GM12878 (cell line): ENCODE measurements at regions not wholly inside any gene's neighbourhood (a gene's known extent, or its start where the extent isn't known, plus 50 kb on each side); places are given as distances from the start of the nearest gene placed in this dataset.

Experiments used
- ATF3 ChIP-seq: IDR thresholded peaks from 2 replicates; pipeline ENCODE4 v1.6.1; 2011; ENCODE audit warnings: low read depth, mild to moderate bottlenecking, low read length, moderate library complexity, borderline replicate concordance; ENCODE audit errors: extremely low read depth
- CUX1 ChIP-seq: IDR thresholded peaks from 2 replicates; pipeline ENCODE4 v1.6.1; 2012; ENCODE audit warnings: improper control_type of control experiment, low read depth, low read length; ENCODE audit not compliant: insufficient replicate concordance
- JUNB ChIP-seq: IDR thresholded peaks from 2 replicates; pipeline ENCODE4 v1.6.1; 2016; ENCODE audit warnings: antibody characterized with exemption, mild to moderate bottlenecking
- ZBTB11 ChIP-seq: fragments of 450-650 bp; formaldehyde crosslinking; IDR thresholded peaks from 2 replicates; pipeline ENCODE4 v1.5.0; 2022; ENCODE audit warnings: mild to moderate bottlenecking, missing genetic modification characterization

GRCh38 chr10:108789919-108790318, 1133.4 kb downstream of the XPNPEP1 start (continued):
- TF ChIP-seq JUNB: peak; percentile 20; the same call in 1 of the 2 replicates
- no peak for TF ChIP-seq CUX1
- TF ChIP-seq ZBTB11 (CRISPR knock-in tag): no peak
- TF ChIP-seq ATF3: no peak
- TF ChIP-seq, all 136 proteins: peak for 3
